WTC11 (cell line): ENCODE measurements at regions not wholly inside any gene's neighbourhood (a gene's known extent, or its start where the extent isn't known, plus 50 kb on each side); places are given as distances from the start of the nearest gene placed in this dataset.

Experiments
- ATAC-seq: fragments of 200-7000 bp; cut with Tn5 transposase; 2 replicates; pipeline ENCODE4 v1.10.0; 2021; ENCODE audit warnings: mild to moderate bottlenecking, moderate library complexity
- CTCF ChIA-PET: fragments of 300-600 bp; sonication (Branson Sonifier 250); formaldehyde crosslinking; loops from one replicate; lab custom pipeline; 2021; ENCODE audit warnings: antibody characterized with exemption; lab: Charles Lee
- POLR2A ChIA-PET: fragments of 350-600 bp; sonication (Branson Sonifier 250); formaldehyde crosslinking; loops from one replicate; lab custom pipeline; 2021; ENCODE audit warnings: antibody characterized with exemption; lab: Charles Lee
- DNase-seq: peaks from one replicate; pipeline ENCODE4 v3.0.0; 2021; ENCODE audit warnings: low spot score
- H3K27ac Mint-ChIP-seq: 2 replicates; pipeline ENCODE4 v1.8.0; 2021; ENCODE audit warnings: mixed read lengths
- H3K27me3 Mint-ChIP-seq: 2 replicates; pipeline ENCODE4 v1.8.0; 2021; ENCODE audit warnings: low read depth, mild to moderate bottlenecking, moderate library complexity, mixed read lengths
- H3K36me3 Mint-ChIP-seq: 2 replicates; pipeline ENCODE4 v1.8.0; 2021; ENCODE audit warnings: mixed read lengths
- H3K4me1 Mint-ChIP-seq: 2 replicates; pipeline ENCODE4 v1.8.0; 2022; ENCODE audit warnings: mixed read lengths
- H3K4me3 Mint-ChIP-seq: 2 replicates; pipeline ENCODE4 v1.8.0; 2021; ENCODE audit warnings: mild to moderate bottlenecking, moderate library complexity, mixed read lengths
- H3K9me3 Mint-ChIP-seq: 2 replicates; pipeline ENCODE4 v1.8.0; 2021; ENCODE audit warnings: mixed read lengths
- ATF6 ChIP-seq: sonication (generic); formaldehyde crosslinking; IDR thresholded peaks from 2 replicates; pipeline ENCODE4 v1.8.1; 2023; ENCODE audit warnings: mild to moderate bottlenecking, missing genetic modification reagents
- EMX1 ChIP-seq: fragments of 250-450 bp; sonication (Bioruptor Pico); IDR thresholded peaks from 2 replicates; pipeline ENCODE4 v1.8.0; 2021; ENCODE audit warnings: mild to moderate bottlenecking
- ERG ChIP-seq: fragments of 250-450 bp; sonication (Bioruptor Pico); IDR thresholded peaks from 2 replicates; pipeline ENCODE4 v1.8.0; 2021; ENCODE audit warnings: mild to moderate bottlenecking
- ETV6 ChIP-seq: sonication (generic); formaldehyde crosslinking; IDR thresholded peaks from 2 replicates; pipeline ENCODE4 v1.8.1; 2022; ENCODE audit warnings: mild to moderate bottlenecking, missing genetic modification reagents
- FOXP4 ChIP-seq: sonication (generic); formaldehyde crosslinking; IDR thresholded peaks from 2 replicates; pipeline ENCODE4 v1.8.0; 2022; ENCODE audit warnings: mild to moderate bottlenecking, missing genetic modification reagents
- GRHL2 ChIP-seq: fragments of 250-450 bp; sonication (Bioruptor Pico); IDR thresholded peaks from 2 replicates; pipeline ENCODE4 v1.8.0; 2022; ENCODE audit warnings: mild to moderate bottlenecking, moderate library complexity; ENCODE audit not compliant: insufficient replicate concordance, severe bottlenecking
- HMGA2 ChIP-seq: fragments of 250-450 bp; sonication (Bioruptor Pico); IDR thresholded peaks from 2 replicates; pipeline ENCODE4 v1.4.0; 2021; ENCODE audit warnings: mild to moderate bottlenecking, moderate library complexity
- NR1H2 ChIP-seq: sonication (generic); formaldehyde crosslinking; IDR thresholded peaks from 2 replicates; pipeline ENCODE4 v1.9.0; 2021; ENCODE audit warnings: mild to moderate bottlenecking, moderate library complexity, missing genetic modification reagents
- STAT6 ChIP-seq: sonication (generic); formaldehyde crosslinking; conservative IDR thresholded peaks from 2 replicates; pipeline ENCODE4 v1.8.1; 2023; ENCODE audit warnings: mild to moderate bottlenecking, low read depth, missing genetic modification reagents, moderate library complexity
- ZNF138 ChIP-seq: sonication (generic); formaldehyde crosslinking; conservative IDR thresholded peaks from 2 replicates; pipeline ENCODE4 v1.8.1; 2022; ENCODE audit warnings: mild to moderate bottlenecking, moderate library complexity, missing genetic modification reagents
- ZNF263 ChIP-seq: sonication (generic); formaldehyde crosslinking; IDR thresholded peaks from 2 replicates; pipeline ENCODE4 v1.8.1; 2022; ENCODE audit warnings: low read depth, mild to moderate bottlenecking, moderate library complexity, missing genetic modification reagents
- ZNF512 ChIP-seq: sonication (generic); formaldehyde crosslinking; IDR thresholded peaks from 2 replicates; pipeline ENCODE4 v1.8.1; 2022; ENCODE audit warnings: missing genetic modification reagents, borderline replicate concordance
- TF ChIP-seq, protein P1 (sequence below): fragments of 250-450 bp; sonication (Bioruptor Pico); conservative IDR thresholded peaks from 2 replicates; pipeline ENCODE4 v1.9.0; 2021; ENCODE audit warnings: mild to moderate bottlenecking
- TF ChIP-seq, protein P2 (sequence below): fragments of 250-450 bp; sonication (Bioruptor Pico); IDR thresholded peaks from 2 replicates; pipeline ENCODE4 v1.9.0; 2021; ENCODE audit warnings: mild to moderate bottlenecking
- TF ChIP-seq, protein P3 (sequence below): sonication (generic); formaldehyde crosslinking; IDR thresholded peaks from 2 replicates; pipeline ENCODE4 v1.8.0; 2023; ENCODE audit warnings: mild to moderate bottlenecking, missing genetic modification reagents

GRCh38 chr2:70356941-70357683, 55.2 kb upstream of the FAM136A start:
- no peak; the same call in 1 of the 2 replicates for ATAC-seq
- CTCF ChIA-PET, result interaction anchor here (1.1 to 1.6 kb wide), 2 partner anchors 9 to 261 kb away, joined by 5 read pairs; no protein-coding TSS in a partner anchor

More at GRCh38 chr2:70356941-70357683, 55.2 kb upstream of the FAM136A start:
- POLR2A ChIA-PET, result no interaction called here
- Mint-ChIP-seq H3K27ac (no peak overlapping the region), H3K9me3 (peaks cover 12% of the 10 kb centered on the region; the same call in 1 of the 2 replicates), H3K27me3 (peaks cover 39% of the 10 kb centered on the region), H3K36me3 (no peaks in the 10 kb centered on the region), H3K4me1 (peaks cover 5% of the 10 kb centered on the region; the same call in 1 of the 2 replicates), H3K4me3 (no peak overlapping the region)
- no peak for DNase-seq
- no peak for TF ChIP-seq ATF6 (CRISPR knock-in tag)
- TF ChIP-seq STAT6 (CRISPR knock-in tag), result no peak
- no peak for TF ChIP-seq EMX1 (CRISPR knock-in tag)
- TF ChIP-seq, protein P1, sequence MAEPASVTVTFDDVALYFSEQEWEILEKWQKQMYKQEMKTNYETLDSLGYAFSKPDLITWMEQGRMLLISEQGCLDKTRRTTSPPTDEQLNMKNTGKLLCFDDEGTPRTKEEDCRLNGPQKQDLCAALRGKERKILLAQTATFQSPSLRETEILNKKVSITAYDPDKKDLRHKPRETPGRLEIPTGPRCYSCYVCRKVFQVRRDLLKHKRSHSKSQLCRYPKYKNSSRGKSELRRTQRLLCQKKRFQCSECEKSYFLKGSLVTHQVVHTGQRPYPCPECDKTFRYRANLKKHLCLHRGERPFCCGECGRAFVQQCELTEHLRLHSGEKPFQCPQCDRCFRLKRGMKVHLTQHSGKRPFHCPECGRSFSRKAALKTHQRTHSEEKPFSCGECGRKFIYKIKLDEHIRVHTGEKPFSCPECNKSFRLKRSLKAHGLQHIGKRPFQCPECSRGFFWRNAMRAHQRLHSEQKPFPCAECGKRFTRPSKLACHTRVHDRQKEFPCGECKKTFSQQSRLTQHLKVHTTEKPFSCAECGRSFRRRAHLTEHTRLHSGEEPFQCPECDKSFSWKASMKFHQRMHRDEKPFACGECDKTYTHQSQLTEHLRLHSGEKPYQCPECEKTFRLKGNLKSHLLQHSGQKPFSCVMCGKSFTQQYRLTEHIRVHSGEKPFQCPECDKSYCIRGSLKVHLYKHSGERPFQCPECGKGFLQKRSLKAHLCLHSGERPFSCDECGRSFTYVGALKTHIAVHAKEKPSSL (CRISPR knock-in tag), result no peak
- no peak for TF ChIP-seq NR1H2 (CRISPR knock-in tag)
- no peak for TF ChIP-seq GRHL2 (CRISPR knock-in tag)
- no peak for TF ChIP-seq ZNF138 (CRISPR knock-in tag)
- no peak for TF ChIP-seq FOXP4 (CRISPR knock-in tag)
- TF ChIP-seq ERG (CRISPR knock-in tag), result no peak
- no peak for TF ChIP-seq ZNF512 (CRISPR knock-in tag)
- TF ChIP-seq, protein P2, sequence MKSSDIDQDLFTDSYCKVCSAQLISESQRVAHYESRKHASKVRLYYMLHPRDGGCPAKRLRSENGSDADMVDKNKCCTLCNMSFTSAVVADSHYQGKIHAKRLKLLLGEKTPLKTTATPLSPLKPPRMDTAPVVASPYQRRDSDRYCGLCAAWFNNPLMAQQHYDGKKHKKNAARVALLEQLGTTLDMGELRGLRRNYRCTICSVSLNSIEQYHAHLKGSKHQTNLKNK (CRISPR knock-in tag), result no peak
- no peak for TF ChIP-seq ZNF263 (CRISPR knock-in tag)
- TF ChIP-seq, protein P3, sequence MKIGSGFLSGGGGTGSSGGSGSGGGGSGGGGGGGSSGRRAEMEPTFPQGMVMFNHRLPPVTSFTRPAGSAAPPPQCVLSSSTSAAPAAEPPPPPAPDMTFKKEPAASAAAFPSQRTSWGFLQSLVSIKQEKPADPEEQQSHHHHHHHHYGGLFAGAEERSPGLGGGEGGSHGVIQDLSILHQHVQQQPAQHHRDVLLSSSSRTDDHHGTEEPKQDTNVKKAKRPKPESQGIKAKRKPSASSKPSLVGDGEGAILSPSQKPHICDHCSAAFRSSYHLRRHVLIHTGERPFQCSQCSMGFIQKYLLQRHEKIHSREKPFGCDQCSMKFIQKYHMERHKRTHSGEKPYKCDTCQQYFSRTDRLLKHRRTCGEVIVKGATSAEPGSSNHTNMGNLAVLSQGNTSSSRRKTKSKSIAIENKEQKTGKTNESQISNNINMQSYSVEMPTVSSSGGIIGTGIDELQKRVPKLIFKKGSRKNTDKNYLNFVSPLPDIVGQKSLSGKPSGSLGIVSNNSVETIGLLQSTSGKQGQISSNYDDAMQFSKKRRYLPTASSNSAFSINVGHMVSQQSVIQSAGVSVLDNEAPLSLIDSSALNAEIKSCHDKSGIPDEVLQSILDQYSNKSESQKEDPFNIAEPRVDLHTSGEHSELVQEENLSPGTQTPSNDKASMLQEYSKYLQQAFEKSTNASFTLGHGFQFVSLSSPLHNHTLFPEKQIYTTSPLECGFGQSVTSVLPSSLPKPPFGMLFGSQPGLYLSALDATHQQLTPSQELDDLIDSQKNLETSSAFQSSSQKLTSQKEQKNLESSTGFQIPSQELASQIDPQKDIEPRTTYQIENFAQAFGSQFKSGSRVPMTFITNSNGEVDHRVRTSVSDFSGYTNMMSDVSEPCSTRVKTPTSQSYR (CRISPR knock-in tag), result no peak
- TF ChIP-seq HMGA2 (CRISPR knock-in tag), result no peak
- no peak for TF ChIP-seq ETV6 (CRISPR knock-in tag)
